DND-41 (cell line): ENCODE measurements at regions not wholly inside any gene's neighbourhood (a gene's known extent, or its start where the extent isn't known, plus 50 kb on each side); places are given as distances from the start of the nearest gene placed in this dataset.

Experiments used
- ATAC-seq: fragments of 200-7000 bp; cut with Tn5 transposase; 3 replicates; pipeline ENCODE4 v1.9.1; 2021; ENCODE audit warnings: low read depth; ENCODE audit not compliant: insufficient read depth
- DNase-seq: peaks from one replicate; pipeline ENCODE4 v3.0.0-alpha.2; 2020
- H2AFZ ChIP-seq: 2 replicates; pipeline ENCODE4 v1.6.0; 2012; ENCODE audit warnings: low read depth, low read length
- H3K27ac ChIP-seq: 2 replicates; pipeline ENCODE4 v1.5.1; 2012; ENCODE audit warnings: low read length, inconsistent platforms
- H3K27me3 ChIP-seq: fragments of 200-600 bp; sonication (generic); 2 replicates; pipeline ENCODE4 v1.6.0; 2012; ENCODE audit warnings: low read length, mild to moderate bottlenecking, inconsistent platforms; ENCODE audit not compliant: insufficient read depth, poor library complexity
- H3K36me3 ChIP-seq: 2 replicates; pipeline ENCODE4 v1.5.1; 2012; ENCODE audit warnings: low read length, inconsistent platforms; ENCODE audit not compliant: insufficient read depth
- H3K4me1 ChIP-seq: 2 replicates; pipeline ENCODE4 v1.5.1; 2012; ENCODE audit warnings: mild to moderate bottlenecking, low read length; ENCODE audit not compliant: insufficient read depth
- H3K4me2 ChIP-seq: 2 replicates; pipeline ENCODE4 v1.6.0; 2012; ENCODE audit warnings: mild to moderate bottlenecking, moderate library complexity, low read length, inconsistent platforms; ENCODE audit not compliant: insufficient read depth
- H3K4me3 ChIP-seq, 2 experiments: fragments of 200-600 bp in 1 of 2; shearing (Covaris generic) in 1 of 2; 2 replicates each; pipeline ENCODE4 v1.5.1; 2012 to 2016; ENCODE audit warnings: inconsistent platforms in 2 of 2, low read length in 2 of 2, mild to moderate bottlenecking in 2 of 2, low read depth in 1 of 2, moderate library complexity in 1 of 2
- H3K79me2 ChIP-seq: 2 replicates; pipeline ENCODE4 v1.6.0; 2012; ENCODE audit warnings: low read length, inconsistent platforms; ENCODE audit not compliant: insufficient read depth
- H3K9ac ChIP-seq: 2 replicates; pipeline ENCODE4 v1.6.0; 2012; ENCODE audit warnings: low read depth, mild to moderate bottlenecking, inconsistent platforms, low read length, moderate library complexity
- H3K9me3 ChIP-seq: 2 replicates; pipeline ENCODE4 v1.5.1; 2012; ENCODE audit warnings: low read length, moderate library complexity, mild to moderate bottlenecking, inconsistent platforms; ENCODE audit not compliant: insufficient read depth, severe bottlenecking
- H4K20me1 ChIP-seq: 2 replicates; pipeline ENCODE4 v1.6.0; 2012; ENCODE audit warnings: low read length; ENCODE audit not compliant: insufficient read depth
- CTCF ChIP-seq: IDR thresholded peaks from 2 replicates; pipeline ENCODE4 v1.5.1; 2012; ENCODE audit warnings: borderline replicate concordance, low read length, moderate library complexity, mild to moderate bottlenecking; ENCODE audit not compliant: poor library complexity, severe bottlenecking; ENCODE audit errors: extremely low read depth
- EZH2 ChIP-seq: IDR thresholded peaks from 3 replicates; pipeline ENCODE4 v1.6.1; 2012; ENCODE audit warnings: borderline replicate concordance, low read depth, mild to moderate bottlenecking, moderate library complexity, low read length, inconsistent platforms; ENCODE audit not compliant: severe bottlenecking

DNA sequence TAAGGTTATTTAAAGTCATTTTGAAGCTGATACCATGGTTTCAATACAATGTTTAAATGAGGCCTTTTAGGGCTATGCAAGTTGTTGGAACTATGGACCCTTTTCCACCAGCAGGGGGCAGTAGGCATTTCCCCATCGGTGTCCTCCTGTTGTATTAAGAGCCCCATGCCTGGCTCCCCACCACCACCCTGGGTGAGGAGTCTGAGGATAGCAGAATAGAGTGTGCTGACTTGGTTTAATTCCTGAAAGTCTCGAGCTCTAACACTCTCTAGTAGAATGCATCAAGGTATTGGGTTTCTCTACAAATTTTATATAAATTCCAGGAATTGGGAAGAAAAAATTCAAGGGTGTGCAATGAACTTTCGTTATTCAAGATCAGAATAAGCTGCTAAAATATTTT is 234.8 kb upstream of the JADE1 start:
- ATAC-seq, result peak; percentile 89
- no peak overlapping the region for H3K27ac ChIP-seq
- no peak overlapping the region for H3K9ac ChIP-seq

GRCh38 chr4:128573781-128574508 is 235.6 kb upstream of the JADE1 start:
- Histone ChIP-seq H3K27ac (no peak overlapping the region), H3K27me3 (no peaks in the 10 kb centered on the region), H3K4me2 (no peak overlapping the region), H4K20me1 (no peaks in the 10 kb centered on the region), H3K36me3 (no peaks in the 10 kb centered on the region), H2AFZ (no peak overlapping the region), H3K9me3 (no peaks in the 10 kb centered on the region), H3K79me2 (no peaks in the 10 kb centered on the region), H3K4me3 (no peak overlapping the region), H3K9ac (no peak overlapping the region), H3K4me1 (no peaks in the 10 kb centered on the region)
- DNase-seq (no peak), ATAC-seq (no peak)
- TF ChIP-seq EZH2 (no peak), CTCF (no peak)

More for the DNA sequence above, 234.8 kb upstream of the JADE1 start:
- Histone ChIP-seq H3K9me3 (no peaks in the 10 kb centered on the region), H3K79me2 (no peaks in the 10 kb centered on the region), H3K4me2 (no peak overlapping the region), H3K4me1 (no peaks in the 10 kb centered on the region), H2AFZ (no peak overlapping the region), H3K36me3 (no peaks in the 10 kb centered on the region), H3K4me3 (no peak overlapping the region), H3K27me3 (no peaks in the 10 kb centered on the region), H4K20me1 (no peaks in the 10 kb centered on the region)
- no peak for TF ChIP-seq EZH2
- TF ChIP-seq CTCF, result peak; percentile 75
- DNase-seq, result peak; percentile 68

DNA sequence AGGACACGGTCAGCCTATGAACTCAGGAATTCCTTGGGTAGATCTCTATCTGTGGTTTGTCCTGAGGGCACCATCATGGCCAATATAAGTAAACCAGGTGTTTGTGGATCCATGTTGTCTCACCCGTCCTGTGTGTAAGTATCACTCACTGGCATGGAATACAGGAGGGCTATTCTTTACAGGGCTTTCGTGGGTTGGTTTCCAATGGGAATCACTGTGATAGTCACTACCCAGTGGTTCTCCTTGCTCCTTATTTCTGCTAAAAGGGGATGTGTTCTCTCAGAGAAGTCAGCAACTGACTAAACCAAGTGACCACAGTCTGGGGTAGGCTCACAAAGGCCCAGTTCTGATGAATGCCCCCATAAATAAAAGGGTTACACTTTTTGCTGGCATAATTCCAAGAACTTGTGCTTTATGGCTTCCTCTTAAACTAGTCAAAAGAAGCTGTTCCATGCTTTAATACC is 236.7 kb upstream of the JADE1 start:
- no peak overlapping the region for H3K27ac ChIP-seq

More for the DNA sequence above, 236.7 kb upstream of the JADE1 start:
- H4K20me1 ChIP-seq, result no peaks in the 10 kb centered on the region
- no peak overlapping the region for H3K4me3 ChIP-seq
- ATAC-seq (no peak), DNase-seq (no peak)
- TF ChIP-seq CTCF (no peak), EZH2 (no peak)
- no peak overlapping the region for H3K9ac ChIP-seq
- H3K79me2 ChIP-seq, result no peaks in the 10 kb centered on the region
- H3K27me3 ChIP-seq, result no peaks in the 10 kb centered on the region
- no peak overlapping the region for H2AFZ ChIP-seq
- H3K4me1 ChIP-seq, result no peaks in the 10 kb centered on the region
- H3K36me3 ChIP-seq, result no peaks in the 10 kb centered on the region
- no peaks in the 10 kb centered on the region for H3K9me3 ChIP-seq
- no peak overlapping the region for H3K4me2 ChIP-seq
